ENCODE measurements at regions not wholly inside any gene's neighbourhood (a gene's known extent, or its start where the extent isn't known, plus 50 kb on each side); places are given as distances from the start of the nearest gene placed in this dataset.

- Histone ChIP-seq H3K4me1 (peaks cover 0 to 10% (median 0%) of the 10 kb centered on the region in 9 donors), H3K4me3 (peak overlapping the region in 6 of 10 donors; percentile 15 to 36 (median 25)), H3K9me3 (no peaks in the 10 kb centered on the region), H3K36me3 (no peaks in the 10 kb centered on the region), H3K27ac (no peak overlapping the region), H3K27me3 (peaks cover 0 to 38% (median 30%) of the 10 kb centered on the region in 7 donors)
- intact Hi-C loops (cut with DNase I), result no loop called here
- DNase-seq (peak; percentile 9 to 10), ATAC-seq (peak in 4 of 8 donors; percentile 24 to 65 (median 28))
- no peak for TF ChIP-seq CTCF (IDR thresholded peaks at IDR 0.05)
- WGBS, 2 donors, result 1% methylated on average over 65 of the region's 65 CpGs
Measured at GRCh38 chr4:164383358-164384220, 370.3 kb upstream of the SMIM31 start.

- intact Hi-C loops (cut with DNase I), result no loop called here
- H3K4me1 ChIP-seq, result peaks cover 0 to 10% (median 0%) of the 10 kb centered on the region in 9 donors
- H3K36me3 ChIP-seq, result no peaks in the 10 kb centered on the region
- H3K4me3 ChIP-seq, result no peak overlapping the region
- ATAC-seq, result no peak
- DNase-seq, result no peak
- 62 to 67% methylated on average over 8 of the region's 8 CpGs for WGBS, 2 donors
- no peaks in the 10 kb centered on the region for H3K9me3 ChIP-seq
- TF ChIP-seq CTCF (IDR thresholded peaks at IDR 0.05), result no peak
- H3K27ac ChIP-seq, result no peak overlapping the region
- peaks cover 0 to 38% (median 30%) of the 10 kb centered on the region in 7 donors for H3K27me3 ChIP-seq
Measured at GRCh38 chr4:164384416-164384815, 369.5 kb upstream of the SMIM31 start.

GRCh38 chr4:164396439-164396838 is 357.5 kb upstream of the SMIM31 start:
- H3K27me3 ChIP-seq, result no peaks in the 10 kb centered on the region
- no peak overlapping the region for H3K4me3 ChIP-seq
- DNase-seq, result no peak
- no peaks in the 10 kb centered on the region for H3K36me3 ChIP-seq
- H3K4me1 ChIP-seq, result no peaks in the 10 kb centered on the region
- intact Hi-C loops (cut with DNase I), result no loop called here
- TF ChIP-seq CTCF (IDR thresholded peaks at IDR 0.05), result no peak
- 38 to 46% methylated on average over 4 of the region's 4 CpGs for WGBS, 2 donors
- no peak for ATAC-seq
- H3K27ac ChIP-seq, result no peak overlapping the region
- H3K9me3 ChIP-seq, result peaks cover 0 to 11% (median 0%) of the 10 kb centered on the region in 11 donors

GRCh38 chr4:164402554-164402953 is 351.4 kb upstream of the SMIM31 start:
- Histone ChIP-seq H3K4me3 (no peak overlapping the region), H3K27me3 (no peaks in the 10 kb centered on the region), H3K36me3 (no peaks in the 10 kb centered on the region), H3K27ac (no peak overlapping the region), H3K9me3 (peaks cover 0 to 3% (median 0%) of the 10 kb centered on the region in 11 donors), H3K4me1 (no peaks in the 10 kb centered on the region)
- intact Hi-C loops (cut with DNase I), result no loop called here
- WGBS, 2 donors, result 40 to 43% methylated on average over 1 of the region's 1 CpG
- TF ChIP-seq CTCF (IDR thresholded peaks at IDR 0.05), result no peak
- ATAC-seq (no peak), DNase-seq (no peak)
